ENCODE measurements at regions not wholly inside any gene's neighbourhood (a gene's known extent, or its start where the extent isn't known, plus 50 kb on each side); places are given as distances from the start of the nearest gene placed in this dataset.

GRCh38 chr2:116645155-116645554, 1169.3 kb upstream of the DDX18 start:
- H3K4me3 ChIP-seq (ENCODE audit: low read length), result no peak overlapping the region
- TF ChIP-seq CTCF (IDR thresholded peaks at IDR 0.05; ENCODE audit: low read depth, low read length) (no peak), EZH2phosphoT487 (IDR thresholded peaks at IDR 0.05; ENCODE audit: low read depth) (no peak)
- no peak overlapping the region for H3K9ac ChIP-seq (ENCODE audit: low read length)
- no peaks in the 10 kb centered on the region for H4K20me1 ChIP-seq (ENCODE audit: insufficient read depth, low read length)
- H2AFZ ChIP-seq (ENCODE audit: low read depth, low read length), result 0 out of 2 replicates have a peak overlapping the region, but pooled peaks have one; percentile 15
- no peaks in the 10 kb centered on the region for H3K36me3 ChIP-seq (replicated peaks; ENCODE audit: low read depth, low read length)
- H3K27me3 ChIP-seq (ENCODE audit: low read depth, low read length), result no peaks in the 10 kb centered on the region
- H3K9me3 ChIP-seq (ENCODE audit: insufficient read depth, low read length), result no peaks in the 10 kb centered on the region
- no peak overlapping the region for H3K4me2 ChIP-seq (ENCODE audit: low read length)
- no peaks in the 10 kb centered on the region for H3K4me1 ChIP-seq (ENCODE audit: low read length)
- H3K27ac ChIP-seq (ENCODE audit: low read length), result no peak overlapping the region
- no peaks in the 10 kb centered on the region for H3K79me2 ChIP-seq (ENCODE audit: low read length)

- no peak overlapping the region for H3K27ac ChIP-seq (ENCODE audit: low read length)
- no peak overlapping the region for H3K9ac ChIP-seq (ENCODE audit: low read length)
These were observed 1145.8 kb upstream of the DDX18 start for GRCh38 chr2:116668691-116669090.

GRCh38 chr2:116669782-116670181, 1144.7 kb upstream of the DDX18 start:
- Histone ChIP-seq H2AFZ (ENCODE audit: low read depth, low read length) (no peak overlapping the region), H3K4me3 (ENCODE audit: low read length) (no peak overlapping the region), H3K9ac (ENCODE audit: low read length) (no peak overlapping the region), H3K27ac (ENCODE audit: low read length) (no peak overlapping the region), H3K4me2 (ENCODE audit: low read length) (no peak overlapping the region), H3K9me3 (ENCODE audit: insufficient read depth, low read length) (no peaks in the 10 kb centered on the region), H3K79me2 (ENCODE audit: low read length) (no peaks in the 10 kb centered on the region), H3K4me1 (ENCODE audit: low read length) (no peaks in the 10 kb centered on the region), H3K27me3 (ENCODE audit: low read depth, low read length) (no peaks in the 10 kb centered on the region), H4K20me1 (ENCODE audit: insufficient read depth, low read length) (no peaks in the 10 kb centered on the region), H3K36me3 (replicated peaks; ENCODE audit: low read depth, low read length) (no peaks in the 10 kb centered on the region)
- TF ChIP-seq EZH2phosphoT487 (IDR thresholded peaks at IDR 0.05; ENCODE audit: low read depth) (no peak), CTCF (IDR thresholded peaks at IDR 0.05; ENCODE audit: low read depth, low read length) (no peak)

More at GRCh38 chr2:116668691-116669090, 1145.8 kb upstream of the DDX18 start:
- Histone ChIP-seq H3K27me3 (ENCODE audit: low read depth, low read length) (no peaks in the 10 kb centered on the region), H3K4me1 (ENCODE audit: low read length) (no peaks in the 10 kb centered on the region), H3K79me2 (ENCODE audit: low read length) (no peaks in the 10 kb centered on the region), H4K20me1 (ENCODE audit: insufficient read depth, low read length) (no peaks in the 10 kb centered on the region), H3K4me2 (ENCODE audit: low read length) (no peak overlapping the region), H3K36me3 (replicated peaks; ENCODE audit: low read depth, low read length) (no peaks in the 10 kb centered on the region), H2AFZ (ENCODE audit: low read depth, low read length) (no peak overlapping the region), H3K4me3 (ENCODE audit: low read length) (no peak overlapping the region), H3K9me3 (ENCODE audit: insufficient read depth, low read length) (no peaks in the 10 kb centered on the region)
- TF ChIP-seq EZH2phosphoT487 (IDR thresholded peaks at IDR 0.05; ENCODE audit: low read depth) (no peak), CTCF (IDR thresholded peaks at IDR 0.05; ENCODE audit: low read depth, low read length) (no peak)

- Histone ChIP-seq H4K20me1 (ENCODE audit: insufficient read depth, low read length) (no peaks in the 10 kb centered on the region), H3K4me3 (ENCODE audit: low read length) (no peak overlapping the region)
- TF ChIP-seq CTCF (IDR thresholded peaks at IDR 0.05; ENCODE audit: low read depth, low read length) (no peak), EZH2phosphoT487 (IDR thresholded peaks at IDR 0.05; ENCODE audit: low read depth) (no peak)
These were observed 1140.3 kb upstream of the DDX18 start for GRCh38 chr2:116674188-116674587.

More at GRCh38 chr2:116674188-116674587, 1140.3 kb upstream of the DDX18 start:
- Histone ChIP-seq H3K9ac (ENCODE audit: low read length) (no peak overlapping the region), H3K4me1 (ENCODE audit: low read length) (no peaks in the 10 kb centered on the region), H3K9me3 (ENCODE audit: insufficient read depth, low read length) (no peaks in the 10 kb centered on the region), H3K27ac (ENCODE audit: low read length) (no peak overlapping the region), H3K27me3 (ENCODE audit: low read depth, low read length) (no peaks in the 10 kb centered on the region), H3K4me2 (ENCODE audit: low read length) (no peak overlapping the region), H3K36me3 (replicated peaks; ENCODE audit: low read depth, low read length) (no peaks in the 10 kb centered on the region), H2AFZ (ENCODE audit: low read depth, low read length) (no peak overlapping the region), H3K79me2 (ENCODE audit: low read length) (no peaks in the 10 kb centered on the region)

All from OCI-LY3 (cell line).